DOHH2 (cell line): ENCODE measurements at regions not wholly inside any gene's neighbourhood (a gene's known extent, or its start where the extent isn't known, plus 50 kb on each side); places are given as distances from the start of the nearest gene placed in this dataset.
"Not testable (repeated sequence)": the region's sequence is repeated elsewhere in the genome, so short reads cannot be mapped to it uniquely, and the experiment has no call there.

Source experiments
- H3F3A ChIP-seq: fragments of 200-600 bp; sonication (generic), shearing (Covaris generic); 2 replicates; pipeline ENCODE4 v1.6.0; 2016; ENCODE audit warnings: antibody characterized with exemption, mild to moderate bottlenecking; ENCODE audit not compliant: control insufficient read depth, insufficient read depth
- H3K27ac ChIP-seq: fragments of 200-600 bp; sonication (generic); 2 replicates; pipeline ENCODE4 v1.5.1; 2014; ENCODE audit warnings: low read depth, mild to moderate bottlenecking, low read length, moderate library complexity
- H3K27me3 ChIP-seq: fragments of 200-600 bp; sonication (generic); 2 replicates; pipeline ENCODE4 v1.6.1; 2014; ENCODE audit warnings: mild to moderate bottlenecking, low read length, mixed read lengths; ENCODE audit not compliant: control insufficient read depth
- H3K36me3 ChIP-seq: fragments of 200-600 bp; sonication (generic); 2 replicates; pipeline ENCODE4 v1.6.1; 2014; ENCODE audit warnings: mild to moderate bottlenecking, low read length, moderate library complexity, mixed read lengths; ENCODE audit not compliant: control insufficient read depth
- H3K4me1 ChIP-seq: fragments of 200-600 bp; sonication (generic); 2 replicates; pipeline ENCODE4 v1.6.1; 2014; ENCODE audit warnings: mild to moderate bottlenecking, low read length, mixed read lengths; ENCODE audit not compliant: control insufficient read depth
- H3K4me2 ChIP-seq: fragments of 200-600 bp; sonication (generic); 2 replicates; pipeline ENCODE4 v1.6.0; 2014; ENCODE audit warnings: mild to moderate bottlenecking, low read length, moderate library complexity
- H3K4me3 ChIP-seq: fragments of 200-600 bp; sonication (generic); 2 replicates; pipeline ENCODE4 v1.5.1; 2014; ENCODE audit warnings: mild to moderate bottlenecking, low read length, mixed read lengths
- H3K79me2 ChIP-seq: fragments of 200-600 bp; sonication (generic); 2 replicates; pipeline ENCODE4 v1.6.1; 2014; ENCODE audit warnings: mild to moderate bottlenecking, low read length, mixed read lengths; ENCODE audit not compliant: control insufficient read depth
- H3K9me2 ChIP-seq: fragments of 200-600 bp; sonication (generic); replicated peaks from 2 replicates; pipeline ENCODE4 v1.6.1; 2014; ENCODE audit warnings: mild to moderate bottlenecking, low read length, mixed read lengths; ENCODE audit not compliant: control insufficient read depth
- H3K9me3 ChIP-seq: fragments of 200-600 bp; sonication (generic); 2 replicates; pipeline ENCODE4 v1.6.1; 2014; ENCODE audit warnings: antibody characterized with exemption, low read length, mixed read lengths; ENCODE audit not compliant: control insufficient read depth, insufficient read depth
- H4K20me1 ChIP-seq: fragments of 200-600 bp; sonication (generic); 2 replicates; pipeline ENCODE4 v1.6.0; 2014; ENCODE audit warnings: low read depth, mild to moderate bottlenecking, antibody characterized with exemption, low read length, moderate library complexity; ENCODE audit not compliant: control insufficient read depth, insufficient read depth
- CTCF ChIP-seq: fragments of 200-600 bp; sonication (generic); IDR thresholded peaks from one replicate; pipeline ENCODE4 v1.5.1; 2014; ENCODE audit warnings: antibody characterized with exemption, mild to moderate bottlenecking, low read depth, low read length; ENCODE audit not compliant: poor library complexity, severe bottlenecking
- EZH2phosphoT487 ChIP-seq: fragments of 200-600 bp; sonication (generic); IDR thresholded peaks from 2 replicates; pipeline ENCODE4 v1.6.1; 2017; ENCODE audit warnings: borderline replicate concordance, mild to moderate bottlenecking, antibody characterized with exemption, low read length, moderate library complexity, mixed read lengths

GRCh38 chr14:39592116-39592789 lies 160.0 kb upstream of the FBXO33 start:
- H3K79me2 ChIP-seq, result no peaks in the 10 kb centered on the region
- H3F3A ChIP-seq, result no peaks in the 10 kb centered on the region
- no peaks in the 10 kb centered on the region for H4K20me1 ChIP-seq
- no peak overlapping the region for H3K4me2 ChIP-seq
- H3K4me1 ChIP-seq, result no peaks in the 10 kb centered on the region
- H3K27ac ChIP-seq, result no peak overlapping the region
- no peaks in the 10 kb centered on the region for H3K9me2 ChIP-seq
- H3K4me3 ChIP-seq, result no peak overlapping the region
- TF ChIP-seq EZH2phosphoT487, result no peak
- TF ChIP-seq CTCF, result no peak
- no peaks in the 10 kb centered on the region for H3K9me3 ChIP-seq
- H3K27me3 ChIP-seq, result no peaks in the 10 kb centered on the region
- no peaks in the 10 kb centered on the region for H3K36me3 ChIP-seq

GRCh38 chr14:39589882-39590281 lies 157.6 kb upstream of the FBXO33 start:
- H3K4me1 ChIP-seq, H3F3A ChIP-seq, H3K9me3 ChIP-seq, H3K27me3 ChIP-seq, H3K79me2 ChIP-seq, H3K4me2 ChIP-seq, H3K27ac ChIP-seq, H4K20me1 ChIP-seq, H3K9me2 ChIP-seq, H3K36me3 ChIP-seq, H3K4me3 ChIP-seq: not testable (repeated sequence)

GRCh38 chr14:39582028-39582654 lies 149.9 kb upstream of the FBXO33 start:
- H3K4me3 ChIP-seq, result no peak overlapping the region
- no peaks in the 10 kb centered on the region for H3K9me3 ChIP-seq
- H3K27ac ChIP-seq, result no peak overlapping the region
- no peaks in the 10 kb centered on the region for H3K9me2 ChIP-seq
- no peaks in the 10 kb centered on the region for H3K36me3 ChIP-seq
- no peaks in the 10 kb centered on the region for H3K79me2 ChIP-seq
- TF ChIP-seq EZH2phosphoT487, result no peak
- no peak for TF ChIP-seq CTCF
- H3K4me1 ChIP-seq, result no peaks in the 10 kb centered on the region
- no peaks in the 10 kb centered on the region for H3F3A ChIP-seq
- H4K20me1 ChIP-seq, result no peaks in the 10 kb centered on the region
- no peak overlapping the region for H3K4me2 ChIP-seq
- no peaks in the 10 kb centered on the region for H3K27me3 ChIP-seq

- H3K27me3 ChIP-seq, result no peaks in the 10 kb centered on the region
- H3K79me2 ChIP-seq, result no peaks in the 10 kb centered on the region
- H3K4me2 ChIP-seq, result no peak overlapping the region
- no peaks in the 10 kb centered on the region for H3F3A ChIP-seq
- no peaks in the 10 kb centered on the region for H4K20me1 ChIP-seq
- H3K9me3 ChIP-seq, result no peaks in the 10 kb centered on the region
- TF ChIP-seq CTCF (no peak), EZH2phosphoT487 (no peak)
- H3K4me3 ChIP-seq, result no peak overlapping the region
- no peaks in the 10 kb centered on the region for H3K9me2 ChIP-seq
- no peak overlapping the region for H3K27ac ChIP-seq
- H3K4me1 ChIP-seq, result no peaks in the 10 kb centered on the region
- no peaks in the 10 kb centered on the region for H3K36me3 ChIP-seq
These were observed 149.2 kb upstream of the FBXO33 start for GRCh38 chr14:39581474-39581873.
